ENCODE measurements at regions not wholly inside any gene's neighbourhood (a gene's known extent, or its start where the extent isn't known, plus 50 kb on each side); places are given as distances from the start of the nearest gene placed in this dataset.

GRCh38 chr4:13266687-13267086 lies 217.5 kb downstream of the RAB28 start:
- intact Hi-C loops (cut with DNase I) = no loop called here
- TF ChIP-seq EP300 (IDR thresholded peaks at IDR 0.05) (no peak), POLR2AphosphoS5 (IDR thresholded peaks at IDR 0.05) (no peak), POLR2A (IDR thresholded peaks at IDR 0.05) (no peak), CTCF (IDR thresholded peaks at IDR 0.05) (no peak)
- 38 to 63% methylated on average over 3 of the region's 3 CpGs for WGBS, 2 donors

GRCh38 chr4:13263967-13264525 lies 220.1 kb downstream of the RAB28 start:
- Histone ChIP-seq H3K27me3 (no peaks in the 10 kb centered on the region), H3K36me3 (no peaks in the 10 kb centered on the region), H3K4me1 (no peaks in the 10 kb centered on the region), H3K27ac (no peak overlapping the region), H3K4me3 (no peak overlapping the region), H3K9me3 (no peaks in the 10 kb centered on the region)
- no peak for TF ChIP-seq POLR2AphosphoS5 (IDR thresholded peaks at IDR 0.05)
- no peak for TF ChIP-seq CTCF (IDR thresholded peaks at IDR 0.05)
- TF ChIP-seq EP300 (IDR thresholded peaks at IDR 0.05) = no peak
- TF ChIP-seq POLR2A (IDR thresholded peaks at IDR 0.05) = no peak
- 93 to 95% methylated on average over 4 of the region's 4 CpGs for WGBS, 2 donors
- intact Hi-C loops (cut with DNase I) = no loop called here
- no peak for DNase-seq

More at GRCh38 chr4:13266687-13267086, 217.5 kb downstream of the RAB28 start:
- H3K4me1 ChIP-seq = no peaks in the 10 kb centered on the region
- H3K27ac ChIP-seq = no peak overlapping the region
- no peaks in the 10 kb centered on the region for H3K36me3 ChIP-seq
- no peak for DNase-seq
- H3K9me3 ChIP-seq = no peaks in the 10 kb centered on the region
- no peak overlapping the region for H3K4me3 ChIP-seq
- no peaks in the 10 kb centered on the region for H3K27me3 ChIP-seq

- H3K4me3 ChIP-seq = no peak overlapping the region
- H3K9me3 ChIP-seq = no peaks in the 10 kb centered on the region
- H3K27me3 ChIP-seq = no peaks in the 10 kb centered on the region
- no peak overlapping the region for H3K27ac ChIP-seq
- no peak for DNase-seq
- intact Hi-C loops (cut with DNase I) = no loop called here
- H3K36me3 ChIP-seq = no peaks in the 10 kb centered on the region
- H3K4me1 ChIP-seq = no peaks in the 10 kb centered on the region
- WGBS, 2 donors = 90 to 91% methylated on average over 8 of the region's 8 CpGs
- TF ChIP-seq EP300 (IDR thresholded peaks at IDR 0.05) = no peak
- TF ChIP-seq POLR2A (IDR thresholded peaks at IDR 0.05) = no peak
- TF ChIP-seq POLR2AphosphoS5 (IDR thresholded peaks at IDR 0.05) = no peak
- TF ChIP-seq CTCF (IDR thresholded peaks at IDR 0.05) = no peak
Observed at GRCh38 chr4:13262816-13263215, 221.3 kb downstream of the RAB28 start.

- Histone ChIP-seq H3K4me3 (no peak overlapping the region), H3K9me3 (no peaks in the 10 kb centered on the region), H3K4me1 (no peaks in the 10 kb centered on the region), H3K36me3 (no peaks in the 10 kb centered on the region), H3K27me3 (no peaks in the 10 kb centered on the region), H3K27ac (no peak overlapping the region)
- no peak for DNase-seq
- WGBS, 2 donors = 62 to 64% methylated on average over 1 of the region's 1 CpG
- intact Hi-C loops (cut with DNase I) = no loop called here
- TF ChIP-seq CTCF (IDR thresholded peaks at IDR 0.05) = no peak
Observed at GRCh38 chr4:13261486-13262257, 222.5 kb downstream of the RAB28 start.

Measured in sigmoid colon (tissue), 6 donors.